ENCODE measurements at regions not wholly inside any gene's neighbourhood (a gene's known extent, or its start where the extent isn't known, plus 50 kb on each side); places are given as distances from the start of the nearest gene placed in this dataset.

DNA sequence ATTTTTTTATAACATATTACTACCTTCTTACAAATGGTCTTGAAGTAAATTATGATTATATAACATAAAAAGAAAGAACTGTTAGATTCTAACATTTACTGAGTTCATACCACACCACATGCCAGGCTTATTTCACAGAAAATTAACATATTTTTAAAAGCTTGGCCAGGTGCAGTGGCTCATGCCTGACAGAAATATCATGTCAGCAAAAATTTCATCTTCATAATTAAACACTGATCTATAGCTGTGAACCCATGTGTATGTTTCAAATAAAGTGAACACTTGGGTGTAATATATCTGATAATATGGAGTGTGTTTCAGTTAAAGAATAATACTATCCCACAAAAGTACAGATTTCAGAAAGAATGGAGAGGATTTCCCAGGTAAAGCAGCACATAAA is 296.5 kb downstream of the SI start:
- Histone ChIP-seq H3K27me3 (ENCODE audit: control insufficient read depth in 2 of 2, insufficient read depth in 2 of 2, low read length in 2 of 2) (no peaks in the 10 kb centered on the region), H3K36me3 (replicated peaks in 1 of 2; ENCODE audit: control insufficient read depth in 1 of 2, insufficient read depth in 2 of 2, low read length in 2 of 2) (no peaks in the 10 kb centered on the region), H3K9ac (ENCODE audit: insufficient read depth, low read length, poor library complexity, severe bottlenecking) (no peak overlapping the region), H3K79me2 (ENCODE audit: insufficient read depth, low read length) (no peaks in the 10 kb centered on the region), H3K4me1 (ENCODE audit: control insufficient read depth in 1 of 2, insufficient read depth in 2 of 2, low read length in 2 of 2) (no peaks in the 10 kb centered on the region), H3K27ac (ENCODE audit: low read depth in 1 of 2, low read length in 2 of 2) (no peak overlapping the region), H3K4me3 (replicated peaks in 1 of 3; ENCODE audit: low read depth in 2 of 3, low read length in 3 of 3) (no peak overlapping the region), H3K9me3 (replicated peaks in 1 of 2; ENCODE audit: control insufficient read depth in 1 of 2, insufficient read depth in 1 of 2, low read length in 2 of 2) (peaks cover 0 to under 1% of the 10 kb centered on the region in 2 donors), H4K20me1 (ENCODE audit: insufficient read depth, low read length) (no peaks in the 10 kb centered on the region), H3K4me2 (replicated peaks; ENCODE audit: extremely low read depth, low read length, poor library complexity, severe bottlenecking) (no peak overlapping the region), H2AFZ (ENCODE audit: insufficient read depth, low read depth, low read length, poor library complexity, severe bottlenecking) (no peak overlapping the region)
- no peak overlapping the region for H3K27ac Mint-ChIP-seq
- H3K4me3 Mint-ChIP-seq: no peak overlapping the region
- peaks cover 0 to 2% (median 0%) of the 10 kb centered on the region in 3 donors for H3K27me3 Mint-ChIP-seq (ENCODE audit: low read depth in 3 of 3)
- peaks cover 3 to 11% (median 8%) of the 10 kb centered on the region in 7 donors for H3K9me3 Mint-ChIP-seq
- TF ChIP-seq, protein P1, sequence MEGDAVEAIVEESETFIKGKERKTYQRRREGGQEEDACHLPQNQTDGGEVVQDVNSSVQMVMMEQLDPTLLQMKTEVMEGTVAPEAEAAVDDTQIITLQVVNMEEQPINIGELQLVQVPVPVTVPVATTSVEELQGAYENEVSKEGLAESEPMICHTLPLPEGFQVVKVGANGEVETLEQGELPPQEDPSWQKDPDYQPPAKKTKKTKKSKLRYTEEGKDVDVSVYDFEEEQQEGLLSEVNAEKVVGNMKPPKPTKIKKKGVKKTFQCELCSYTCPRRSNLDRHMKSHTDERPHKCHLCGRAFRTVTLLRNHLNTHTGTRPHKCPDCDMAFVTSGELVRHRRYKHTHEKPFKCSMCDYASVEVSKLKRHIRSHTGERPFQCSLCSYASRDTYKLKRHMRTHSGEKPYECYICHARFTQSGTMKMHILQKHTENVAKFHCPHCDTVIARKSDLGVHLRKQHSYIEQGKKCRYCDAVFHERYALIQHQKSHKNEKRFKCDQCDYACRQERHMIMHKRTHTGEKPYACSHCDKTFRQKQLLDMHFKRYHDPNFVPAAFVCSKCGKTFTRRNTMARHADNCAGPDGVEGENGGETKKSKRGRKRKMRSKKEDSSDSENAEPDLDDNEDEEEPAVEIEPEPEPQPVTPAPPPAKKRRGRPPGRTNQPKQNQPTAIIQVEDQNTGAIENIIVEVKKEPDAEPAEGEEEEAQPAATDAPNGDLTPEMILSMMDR (IDR thresholded peaks at IDR 0.05): no peak
- intact Hi-C loops (cut with micrococcal nuclease): no loop called here
- no peaks in the 10 kb centered on the region for H3K36me3 Mint-ChIP-seq
- H3K4me1 Mint-ChIP-seq: no peaks in the 10 kb centered on the region
- DNase-seq: no peak

DNA sequence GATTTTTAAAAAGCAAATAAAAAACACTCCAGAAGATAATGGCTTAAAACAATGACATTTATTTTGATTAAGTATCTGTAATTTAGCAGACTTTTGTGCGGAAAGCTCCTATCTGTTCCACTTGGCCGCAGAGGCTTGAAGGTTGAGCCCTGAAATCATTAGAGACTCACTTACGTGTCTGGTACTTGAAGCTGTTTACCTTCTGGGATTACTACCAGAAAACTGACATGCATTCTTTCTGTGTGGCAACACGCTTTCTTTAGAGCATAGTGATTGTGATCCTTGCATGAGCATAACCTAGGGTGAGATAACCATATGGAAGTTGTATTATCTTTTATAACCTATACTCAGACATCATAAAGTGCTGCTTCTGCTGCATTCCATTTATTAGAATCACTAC is 298.5 kb downstream of the SI start:
- no peak overlapping the region for H2AFZ ChIP-seq (ENCODE audit: insufficient read depth, low read depth, low read length, poor library complexity, severe bottlenecking)
- H3K4me1 Mint-ChIP-seq: no peaks in the 10 kb centered on the region
- no peak overlapping the region for H3K4me3 ChIP-seq (replicated peaks in 1 of 3; ENCODE audit: low read depth in 2 of 3, low read length in 3 of 3)
- no peaks in the 10 kb centered on the region for H3K79me2 ChIP-seq (ENCODE audit: insufficient read depth, low read length)
- H4K20me1 ChIP-seq (ENCODE audit: insufficient read depth, low read length): no peaks in the 10 kb centered on the region
- no peak for DNase-seq
- 87% methylated on average over 2 of the region's 4 CpGs for WGBS (ENCODE audit: insufficient coverage)
- no peaks in the 10 kb centered on the region for H3K9me3 ChIP-seq (replicated peaks in 1 of 2; ENCODE audit: control insufficient read depth in 1 of 2, insufficient read depth in 1 of 2, low read length in 2 of 2)
- H3K9me3 Mint-ChIP-seq: peaks cover 0 to 8% (median 6%) of the 10 kb centered on the region in 7 donors
- no peak overlapping the region for H3K9ac ChIP-seq (ENCODE audit: insufficient read depth, low read length, poor library complexity, severe bottlenecking)
- H3K27me3 ChIP-seq (ENCODE audit: control insufficient read depth in 2 of 2, insufficient read depth in 2 of 2, low read length in 2 of 2): no peaks in the 10 kb centered on the region
- H3K4me1 ChIP-seq (ENCODE audit: control insufficient read depth in 1 of 2, insufficient read depth in 2 of 2, low read length in 2 of 2): no peaks in the 10 kb centered on the region
- H3K27ac ChIP-seq (ENCODE audit: low read depth in 1 of 2, low read length in 2 of 2): no peak overlapping the region
- no peak overlapping the region for H3K27ac Mint-ChIP-seq
- no peaks in the 10 kb centered on the region for H3K36me3 ChIP-seq (replicated peaks in 1 of 2; ENCODE audit: control insufficient read depth in 1 of 2, insufficient read depth in 2 of 2, low read length in 2 of 2)
- TF ChIP-seq, protein P1 (IDR thresholded peaks at IDR 0.05): no peak
- H3K4me2 ChIP-seq (replicated peaks; ENCODE audit: extremely low read depth, low read length, poor library complexity, severe bottlenecking): no peak overlapping the region
- no peak overlapping the region for H3K4me3 Mint-ChIP-seq
- H3K27me3 Mint-ChIP-seq (ENCODE audit: low read depth in 3 of 3): peaks cover 0 to 2% (median 0%) of the 10 kb centered on the region in 3 donors
- H3K36me3 Mint-ChIP-seq: no peaks in the 10 kb centered on the region
- intact Hi-C loops (cut with micrococcal nuclease): no loop called here

Data from CD14-positive monocyte (primary cell).